BE2C (cell line): ENCODE measurements at regions not wholly inside any gene's neighbourhood (a gene's known extent, or its start where the extent isn't known, plus 50 kb on each side); places are given as distances from the start of the nearest gene placed in this dataset.

Source experiments
- DNase-seq: peaks from one replicate; pipeline ENCODE4 v3.0.0-alpha.2; 2020
- H3K27me3 ChIP-seq: fragments of 250-450 bp; sonication (Bioruptor Pico); 2 replicates; pipeline ENCODE4 v1.5.1; 2020; ENCODE audit warnings: mild to moderate bottlenecking
- H3K36me3 ChIP-seq: fragments of 250-450 bp; sonication (Bioruptor Pico); 2 replicates; pipeline ENCODE4 v1.5.1; 2020; ENCODE audit warnings: mild to moderate bottlenecking
- H3K4me1 ChIP-seq: fragments of 250-450 bp; sonication (Bioruptor Pico); 2 replicates; pipeline ENCODE4 v1.5.1; 2020
- H3K4me3 ChIP-seq: 2 replicates; pipeline ENCODE4 v1.5.1; 2011; ENCODE audit warnings: low read depth, low read length
- H3K9me3 ChIP-seq: fragments of 250-450 bp; sonication (Bioruptor Pico); 2 replicates; pipeline ENCODE4 v1.5.1; 2020
- TF ChIP-seq, protein P1 (sequence below): IDR thresholded peaks from 2 replicates; pipeline ENCODE4 v1.5.1; 2012; ENCODE audit warnings: mild to moderate bottlenecking, low read depth, low read length

DNA sequence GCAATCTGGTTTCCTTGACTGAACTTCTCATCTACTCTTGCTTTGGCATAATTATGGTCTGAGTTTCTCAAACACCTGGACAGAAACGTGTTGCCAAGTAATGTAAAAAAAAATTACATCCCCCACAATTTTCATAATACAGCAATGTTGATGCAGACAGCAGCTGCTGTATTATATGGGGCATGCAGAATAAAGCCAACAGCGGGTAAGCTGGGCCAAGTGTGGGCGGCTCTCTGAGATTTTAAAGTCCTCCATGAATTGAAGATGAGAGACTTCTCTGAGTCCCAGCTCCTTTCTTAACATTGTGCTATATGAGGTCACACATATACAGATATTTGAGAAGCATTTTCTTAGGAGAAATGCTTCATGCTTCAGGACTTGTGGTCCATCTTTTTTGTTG is 881.2 kb downstream of the GALC start:
- H3K36me3 ChIP-seq = no peaks in the 10 kb centered on the region
- no peaks in the 10 kb centered on the region; the same call in 1 of the 2 replicates for H3K9me3 ChIP-seq
- DNase-seq = no peak
- TF ChIP-seq, protein P1, sequence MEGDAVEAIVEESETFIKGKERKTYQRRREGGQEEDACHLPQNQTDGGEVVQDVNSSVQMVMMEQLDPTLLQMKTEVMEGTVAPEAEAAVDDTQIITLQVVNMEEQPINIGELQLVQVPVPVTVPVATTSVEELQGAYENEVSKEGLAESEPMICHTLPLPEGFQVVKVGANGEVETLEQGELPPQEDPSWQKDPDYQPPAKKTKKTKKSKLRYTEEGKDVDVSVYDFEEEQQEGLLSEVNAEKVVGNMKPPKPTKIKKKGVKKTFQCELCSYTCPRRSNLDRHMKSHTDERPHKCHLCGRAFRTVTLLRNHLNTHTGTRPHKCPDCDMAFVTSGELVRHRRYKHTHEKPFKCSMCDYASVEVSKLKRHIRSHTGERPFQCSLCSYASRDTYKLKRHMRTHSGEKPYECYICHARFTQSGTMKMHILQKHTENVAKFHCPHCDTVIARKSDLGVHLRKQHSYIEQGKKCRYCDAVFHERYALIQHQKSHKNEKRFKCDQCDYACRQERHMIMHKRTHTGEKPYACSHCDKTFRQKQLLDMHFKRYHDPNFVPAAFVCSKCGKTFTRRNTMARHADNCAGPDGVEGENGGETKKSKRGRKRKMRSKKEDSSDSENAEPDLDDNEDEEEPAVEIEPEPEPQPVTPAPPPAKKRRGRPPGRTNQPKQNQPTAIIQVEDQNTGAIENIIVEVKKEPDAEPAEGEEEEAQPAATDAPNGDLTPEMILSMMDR = no peak
- H3K4me1 ChIP-seq = no peaks in the 10 kb centered on the region
- no peak overlapping the region for H3K4me3 ChIP-seq
- H3K27me3 ChIP-seq = no peaks in the 10 kb centered on the region

DNA sequence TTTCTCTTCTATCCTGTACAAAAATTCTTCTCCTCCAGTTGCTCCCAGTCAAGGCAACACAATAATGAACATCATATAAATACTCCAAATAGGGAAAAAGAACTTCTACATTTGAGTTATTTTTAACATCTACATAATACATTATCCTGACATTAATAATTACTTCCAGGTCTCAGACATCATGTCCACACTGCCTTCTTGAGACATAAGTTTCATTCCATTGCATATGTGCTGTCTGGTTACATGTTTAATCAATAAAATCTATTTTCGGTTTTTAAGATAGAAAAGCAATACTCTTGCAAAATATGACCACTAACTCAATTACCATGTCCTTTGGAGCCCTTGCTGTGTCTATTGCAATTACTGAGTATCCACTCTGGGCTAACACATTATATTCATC is 881.9 kb downstream of the GALC start:
- Histone ChIP-seq H3K36me3 (no peaks in the 10 kb centered on the region), H3K4me1 (no peaks in the 10 kb centered on the region), H3K27me3 (no peaks in the 10 kb centered on the region), H3K4me3 (no peak overlapping the region), H3K9me3 (no peaks in the 10 kb centered on the region; the same call in 1 of the 2 replicates)
- TF ChIP-seq, protein P1 = no peak
- no peak for DNase-seq

DNA sequence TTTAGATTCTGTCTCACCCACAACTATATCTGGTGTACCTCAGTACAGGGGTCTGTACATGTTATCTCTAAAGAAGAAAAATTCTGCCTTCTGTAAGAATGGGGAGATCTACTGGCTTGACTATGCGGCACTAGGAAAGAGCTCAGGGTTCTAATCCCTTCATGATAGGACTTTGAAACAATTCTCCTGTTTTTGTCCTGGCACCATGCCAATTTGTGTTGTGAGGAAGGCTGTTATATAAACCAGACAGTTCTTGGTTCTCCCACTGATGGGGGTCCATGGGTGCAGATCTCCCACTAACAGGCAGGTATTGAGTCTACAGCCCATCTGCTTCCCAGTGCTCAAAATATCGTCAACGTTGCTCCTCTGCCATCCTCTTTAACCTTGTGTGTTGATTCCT is 883.7 kb downstream of the GALC start:
- Histone ChIP-seq H3K27me3 (no peaks in the 10 kb centered on the region), H3K4me3 (no peak overlapping the region), H3K4me1 (no peaks in the 10 kb centered on the region), H3K9me3 (no peaks in the 10 kb centered on the region; the same call in 1 of the 2 replicates), H3K36me3 (no peaks in the 10 kb centered on the region)
- DNase-seq = no peak
- TF ChIP-seq, protein P1 = no peak

DNA sequence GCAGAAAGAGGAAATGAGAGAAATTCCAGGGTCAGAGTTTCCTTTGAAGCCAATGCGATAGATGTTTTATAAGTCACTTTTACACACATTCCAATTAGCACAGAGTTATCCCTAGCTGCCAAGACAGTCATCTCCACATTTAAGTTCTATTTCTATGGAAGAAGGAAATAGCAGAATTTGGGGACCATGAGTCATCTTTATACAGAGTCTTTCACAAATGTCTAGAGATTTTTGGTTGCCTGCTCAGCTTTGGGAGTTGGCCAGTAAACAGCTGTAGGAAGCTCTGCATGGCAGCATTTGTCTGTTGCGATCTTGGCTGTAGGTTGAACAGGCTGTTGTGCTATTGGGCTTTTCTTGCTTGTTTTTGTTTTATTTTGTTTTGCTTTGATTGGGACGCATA is 884.3 kb downstream of the GALC start:
- H3K4me1 ChIP-seq = no peaks in the 10 kb centered on the region
- DNase-seq = no peak
- TF ChIP-seq, protein P1 = no peak

DNA sequence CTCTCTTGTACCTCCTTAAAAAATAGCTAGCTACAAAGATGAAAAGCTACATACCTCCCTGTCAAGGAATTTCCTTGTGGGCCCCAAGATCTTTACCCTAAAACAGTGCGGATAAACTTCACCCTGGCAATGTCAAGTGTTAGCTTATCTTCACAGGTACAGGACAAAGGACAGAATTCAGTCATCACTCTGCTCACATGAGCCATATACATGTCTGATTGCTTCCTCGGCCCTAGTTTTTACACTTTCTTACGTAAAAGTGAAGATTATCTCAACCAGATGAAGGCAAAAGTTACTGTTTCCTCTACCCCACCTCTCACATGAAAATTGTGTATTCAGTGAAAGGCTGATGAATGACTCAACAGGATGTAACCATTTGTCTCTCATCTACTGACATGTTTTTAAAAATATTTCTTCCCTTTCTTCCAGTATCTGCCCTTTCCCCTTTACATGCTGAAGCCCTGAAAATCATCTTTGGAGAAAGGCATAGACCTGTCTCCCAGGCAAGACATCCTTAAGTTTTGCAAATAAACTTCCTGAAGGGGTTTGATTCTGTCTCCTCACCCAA is 890.1 kb downstream of the GALC start:
- no peak for DNase-seq
- Histone ChIP-seq H3K9me3 (no peaks in the 10 kb centered on the region), H3K27me3 (no peaks in the 10 kb centered on the region), H3K4me3 (no peak overlapping the region), H3K4me1 (no peaks in the 10 kb centered on the region), H3K36me3 (no peaks in the 10 kb centered on the region)
- TF ChIP-seq, protein P1 = no peak

More for the DNA sequence above, 884.3 kb downstream of the GALC start:
- no peaks in the 10 kb centered on the region for H3K27me3 ChIP-seq
- no peak overlapping the region for H3K4me3 ChIP-seq
- no peaks in the 10 kb centered on the region for H3K36me3 ChIP-seq
- H3K9me3 ChIP-seq = no peaks in the 10 kb centered on the region; the same call in 1 of the 2 replicates

DNA sequence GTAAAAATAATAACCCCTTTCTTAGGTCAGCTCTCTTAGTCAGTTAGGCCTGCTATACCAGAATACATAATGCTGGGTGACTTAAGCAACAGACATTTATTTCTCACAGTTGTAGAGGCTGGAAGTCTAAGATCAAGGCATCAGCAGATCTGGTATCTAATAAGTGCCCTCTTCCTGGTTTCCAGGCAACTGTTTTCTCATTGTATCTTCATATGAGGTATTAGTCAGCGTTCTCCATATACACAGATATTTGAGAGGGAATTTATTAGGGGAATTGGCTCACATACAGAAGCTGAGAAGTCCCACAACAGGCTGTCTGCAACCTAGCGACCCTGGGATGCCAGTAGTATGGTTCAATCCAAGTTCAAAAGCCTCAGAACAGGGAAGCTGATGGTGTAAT is 896.0 kb downstream of the GALC start:
- TF ChIP-seq, protein P1 = no peak
- DNase-seq = no peak
- no peak overlapping the region for H3K4me3 ChIP-seq
- no peaks in the 10 kb centered on the region for H3K9me3 ChIP-seq
- H3K36me3 ChIP-seq = no peaks in the 10 kb centered on the region
- H3K4me1 ChIP-seq = no peaks in the 10 kb centered on the region
- no peaks in the 10 kb centered on the region for H3K27me3 ChIP-seq
